ENCODE measurements at regions not wholly inside any gene's neighbourhood (a gene's known extent, or its start where the extent isn't known, plus 50 kb on each side); places are given as distances from the start of the nearest gene placed in this dataset.

- ATAC-seq: no peak
Observed at GRCh38 chr10:32153252-32153651, 97.0 kb upstream of the KIF5B start.

GRCh38 chr10:32151871-32152270 is 95.6 kb upstream of the KIF5B start:
- TF ChIP-seq CSRNP3 (CRISPR knock-in tag; IDR thresholded peaks at IDR 0.05) (no peak), SNAI2 (CRISPR knock-in tag; IDR thresholded peaks at IDR 0.05) (no peak), OSR1 (CRISPR knock-in tag; IDR thresholded peaks at IDR 0.05) (no peak), ZFP3 (CRISPR knock-in tag; IDR thresholded peaks at IDR 0.05) (no peak), ISL1 (CRISPR knock-in tag; IDR thresholded peaks at IDR 0.05) (no peak), RARB (CRISPR knock-in tag; IDR thresholded peaks at IDR 0.05) (no peak), ARNTL (CRISPR knock-in tag; IDR thresholded peaks at IDR 0.05; ENCODE audit: borderline replicate concordance, low read depth) (no peak), GLIS3 (CRISPR knock-in tag; IDR thresholded peaks at IDR 0.05) (no peak), ZFP30 (CRISPR knock-in tag; IDR thresholded peaks at IDR 0.05) (no peak), CREB5 (CRISPR knock-in tag; IDR thresholded peaks at IDR 0.05; ENCODE audit: low read depth) (no peak), TCF4 (CRISPR knock-in tag; IDR thresholded peaks at IDR 0.05; ENCODE audit: borderline replicate concordance) (no peak), ESRRG (CRISPR knock-in tag; IDR thresholded peaks at IDR 0.05) (no peak), ZNF8 (CRISPR knock-in tag; IDR thresholded peaks at IDR 0.05) (no peak), ZNF565 (CRISPR knock-in tag; conservative IDR thresholded peaks at IDR 0.05; ENCODE audit: low read depth) (no peak), PATZ1 (CRISPR knock-in tag; IDR thresholded peaks at IDR 0.05; ENCODE audit: borderline replicate concordance) (no peak), POU6F1 (CRISPR knock-in tag; IDR thresholded peaks at IDR 0.05; ENCODE audit: borderline replicate concordance, low read depth) (no peak)
- ATAC-seq: no peak

More at GRCh38 chr10:32153252-32153651, 97.0 kb upstream of the KIF5B start:
- TF ChIP-seq ESRRG (CRISPR knock-in tag; IDR thresholded peaks at IDR 0.05): no peak
- TF ChIP-seq ZNF565 (CRISPR knock-in tag; conservative IDR thresholded peaks at IDR 0.05; ENCODE audit: low read depth): no peak
- no peak for TF ChIP-seq PPARA (CRISPR knock-in tag; IDR thresholded peaks at IDR 0.05; ENCODE audit: borderline replicate concordance)
- no peak for TF ChIP-seq ZNF70 (CRISPR knock-in tag; IDR thresholded peaks at IDR 0.05)
- TF ChIP-seq ZFP30 (CRISPR knock-in tag; IDR thresholded peaks at IDR 0.05): no peak
- no peak for TF ChIP-seq BACH2 (CRISPR knock-in tag; IDR thresholded peaks at IDR 0.05; ENCODE audit: borderline replicate concordance)
- no peak for TF ChIP-seq ARNTL (CRISPR knock-in tag; IDR thresholded peaks at IDR 0.05; ENCODE audit: borderline replicate concordance, low read depth)
- TF ChIP-seq CSDC2 (CRISPR knock-in tag; IDR thresholded peaks at IDR 0.05): no peak
- TF ChIP-seq OSR1 (CRISPR knock-in tag; IDR thresholded peaks at IDR 0.05): no peak
- no peak for TF ChIP-seq TOX (CRISPR knock-in tag; IDR thresholded peaks at IDR 0.05; ENCODE audit: borderline replicate concordance)
- TF ChIP-seq RARB (CRISPR knock-in tag; IDR thresholded peaks at IDR 0.05): no peak

- no peak for ATAC-seq
- TF ChIP-seq ZFP3 (CRISPR knock-in tag; IDR thresholded peaks at IDR 0.05) (no peak), RARB (CRISPR knock-in tag; IDR thresholded peaks at IDR 0.05) (no peak), BACH2 (CRISPR knock-in tag; IDR thresholded peaks at IDR 0.05; ENCODE audit: borderline replicate concordance) (no peak), TCF4 (CRISPR knock-in tag; IDR thresholded peaks at IDR 0.05; ENCODE audit: borderline replicate concordance) (no peak), ZNF565 (CRISPR knock-in tag; conservative IDR thresholded peaks at IDR 0.05; ENCODE audit: low read depth) (no peak), PATZ1 (CRISPR knock-in tag; IDR thresholded peaks at IDR 0.05; ENCODE audit: borderline replicate concordance) (no peak), POU6F1 (CRISPR knock-in tag; IDR thresholded peaks at IDR 0.05; ENCODE audit: borderline replicate concordance, low read depth) (no peak), GLIS3 (CRISPR knock-in tag; IDR thresholded peaks at IDR 0.05) (no peak), ARNTL (CRISPR knock-in tag; IDR thresholded peaks at IDR 0.05; ENCODE audit: borderline replicate concordance, low read depth) (no peak), CREB5 (CRISPR knock-in tag; IDR thresholded peaks at IDR 0.05; ENCODE audit: low read depth) (no peak)
Observed at GRCh38 chr10:32150532-32151101, 94.4 kb upstream of the KIF5B start.

All from SK-N-SH treated with all-trans-retinoic acid at 6 μM for 48 hours (cell line).